ENCODE measurements at regions not wholly inside any gene's neighbourhood (a gene's known extent, or its start where the extent isn't known, plus 50 kb on each side); places are given as distances from the start of the nearest gene placed in this dataset.

DNA sequence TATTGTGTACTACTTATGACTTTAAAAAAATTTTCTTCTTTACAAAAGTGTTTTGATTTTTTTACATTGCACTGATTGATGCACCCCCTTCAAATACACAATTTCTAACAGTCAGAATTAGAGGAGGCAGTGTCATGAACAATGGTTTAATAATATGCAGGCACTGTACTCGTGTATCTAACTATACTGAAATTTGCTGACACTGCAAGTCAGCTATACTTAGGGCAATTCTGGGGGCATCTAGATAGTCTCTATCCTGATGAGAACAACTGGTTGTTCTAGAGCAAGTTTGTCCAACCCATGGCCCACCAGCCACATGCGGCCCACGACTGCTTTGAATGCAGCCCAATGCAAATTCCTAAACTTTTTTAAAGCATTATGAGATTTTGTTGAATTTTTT lies 375.6 kb downstream of the BCKDHB start:
- TF ChIP-seq POLR2AphosphoS5 (IDR thresholded peaks at IDR 0.05; ENCODE audit: low read depth, low read length) (no peak), POLR2A (IDR thresholded peaks at IDR 0.05; ENCODE audit: low read depth, low read length) (no peak), TAF1 (IDR thresholded peaks at IDR 0.05; ENCODE audit: borderline replicate concordance, low read depth, low read length) (no peak)
